HG03432 (cell line): ENCODE measurements at regions not wholly inside any gene's neighbourhood (a gene's known extent, or its start where the extent isn't known, plus 50 kb on each side); places are given as distances from the start of the nearest gene placed in this dataset.
A peak's percentile ranks its signal among the peaks of the same experiment; 100 is the strongest.

Experiments used
- ATAC-seq: cut with Tn5 transposase; IDR thresholded peaks from one replicate; pipeline ENCODE4 v1.9.1; 2021; ENCODE audit warnings: mild to moderate bottlenecking, moderate library complexity; ENCODE audit not compliant: unreplicated experiment

DNA sequence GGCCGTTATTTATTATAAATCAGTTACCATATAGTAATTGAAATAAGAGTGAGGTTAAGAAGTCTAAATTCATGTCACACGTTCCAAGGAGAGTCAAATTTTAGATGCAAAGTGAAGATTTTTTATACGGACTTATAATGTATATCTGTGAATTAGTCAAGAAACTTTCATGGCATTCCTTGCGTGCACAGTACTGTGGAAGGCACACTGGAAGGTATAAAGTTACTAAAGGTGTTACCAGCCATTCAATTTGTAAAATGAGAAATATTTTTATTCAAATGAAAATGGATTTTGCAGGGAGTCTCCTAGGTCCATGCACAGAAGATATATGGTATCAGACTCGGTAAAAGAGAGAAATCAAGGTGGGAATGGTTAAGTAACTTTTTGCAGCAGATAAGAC lies 408.1 kb upstream of the CTNND2 start:
- no peak for ATAC-seq

DNA sequence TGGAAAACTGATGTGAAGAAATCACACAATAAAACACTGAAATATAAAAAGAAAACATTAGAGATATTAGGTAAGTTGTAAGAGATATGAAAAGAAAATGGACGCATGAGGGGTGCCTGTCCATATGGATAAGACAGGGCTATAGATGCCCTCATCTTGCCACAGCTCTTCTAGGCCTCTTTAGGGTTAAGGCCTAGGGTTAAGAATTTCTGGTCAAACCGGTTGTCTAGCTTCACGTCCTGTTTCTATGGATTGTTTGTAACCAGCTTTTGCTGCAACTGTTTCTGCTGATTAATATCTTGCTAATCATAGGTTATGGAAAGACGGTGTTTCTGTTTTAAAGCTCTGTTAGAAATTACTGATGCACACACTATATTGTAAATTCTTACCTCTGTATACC lies 389.9 kb upstream of the CTNND2 start:
- no peak for ATAC-seq

DNA sequence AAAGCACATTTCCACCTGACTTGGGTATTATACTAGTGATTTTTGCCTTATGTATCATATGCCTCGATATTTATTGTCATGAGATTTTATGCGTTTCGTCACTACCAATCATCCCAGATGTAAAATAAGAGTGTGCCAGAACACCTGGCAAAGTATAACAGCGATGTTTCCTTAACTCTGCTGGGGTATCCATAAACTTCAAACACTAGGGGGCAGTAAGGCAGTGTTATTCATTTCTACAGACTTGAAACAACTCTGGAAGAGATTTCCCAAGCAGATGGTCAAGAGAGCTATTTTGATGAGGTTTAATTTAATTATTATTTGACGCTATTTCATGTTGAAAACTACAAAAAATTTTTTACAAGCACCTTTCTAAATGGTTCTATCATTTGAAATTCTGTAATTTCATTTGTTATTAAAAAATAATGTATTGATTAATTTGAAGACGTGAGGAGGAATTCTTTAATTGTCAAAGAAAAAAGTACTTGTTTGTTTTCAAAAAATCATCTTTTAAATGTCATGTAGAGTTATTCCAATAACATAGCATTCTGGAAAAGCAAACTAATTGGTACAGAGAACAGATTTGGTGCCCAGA lies 388.5 kb upstream of the CTNND2 start:
- ATAC-seq: no peak

DNA sequence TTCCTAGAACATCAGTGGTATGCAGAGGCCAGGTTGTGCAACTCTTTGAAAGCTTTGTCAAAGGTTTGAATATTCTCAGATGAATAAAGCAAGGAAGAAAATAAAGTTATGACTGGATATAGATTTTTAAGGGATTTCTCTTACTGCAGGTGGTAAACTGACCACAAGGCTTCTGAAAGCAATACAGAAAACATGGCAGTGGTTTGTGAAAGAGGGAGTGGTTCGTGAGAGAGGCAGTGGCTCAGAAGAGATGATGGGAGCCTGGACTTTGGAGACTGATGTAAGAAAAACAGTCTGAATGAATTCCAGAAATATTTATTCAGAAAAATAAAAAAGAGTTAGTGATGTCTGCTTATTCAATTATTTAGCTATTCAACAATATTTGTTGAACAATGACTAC lies 380.4 kb upstream of the CTNND2 start:
- ATAC-seq: no peak

DNA sequence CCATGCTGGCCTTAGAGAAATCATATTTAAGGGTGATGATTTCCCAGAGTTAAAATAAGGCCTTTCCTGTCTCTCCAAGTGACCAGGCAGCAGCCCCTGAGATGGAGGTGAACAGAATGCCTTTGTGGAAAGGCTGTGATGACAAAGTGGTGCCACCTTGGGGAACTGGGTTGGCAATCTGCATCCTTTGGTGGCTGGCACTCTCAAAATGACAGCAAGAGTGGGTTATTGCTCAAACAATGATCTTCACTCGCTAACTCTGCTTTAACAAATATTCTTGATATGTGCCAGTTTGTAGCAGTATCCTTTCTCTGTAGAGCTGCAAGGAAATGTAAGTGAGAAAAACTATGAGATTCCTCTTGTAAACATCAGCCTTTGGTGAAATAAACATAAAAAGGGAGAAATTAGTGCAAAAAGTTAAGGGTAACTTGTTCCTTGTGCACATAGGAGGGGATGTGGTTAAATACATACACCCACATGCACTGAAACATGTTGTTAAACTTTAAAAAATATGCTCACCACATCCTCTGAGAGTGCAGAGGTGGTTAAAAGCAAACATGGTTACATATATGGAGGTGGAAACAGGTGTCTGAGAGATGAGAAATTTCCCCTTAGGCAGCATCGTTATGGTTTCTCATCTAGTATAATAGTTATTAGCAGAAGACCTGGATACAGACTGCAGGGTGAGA lies 373.4 kb upstream of the CTNND2 start:
- ATAC-seq: peak; percentile 96

DNA sequence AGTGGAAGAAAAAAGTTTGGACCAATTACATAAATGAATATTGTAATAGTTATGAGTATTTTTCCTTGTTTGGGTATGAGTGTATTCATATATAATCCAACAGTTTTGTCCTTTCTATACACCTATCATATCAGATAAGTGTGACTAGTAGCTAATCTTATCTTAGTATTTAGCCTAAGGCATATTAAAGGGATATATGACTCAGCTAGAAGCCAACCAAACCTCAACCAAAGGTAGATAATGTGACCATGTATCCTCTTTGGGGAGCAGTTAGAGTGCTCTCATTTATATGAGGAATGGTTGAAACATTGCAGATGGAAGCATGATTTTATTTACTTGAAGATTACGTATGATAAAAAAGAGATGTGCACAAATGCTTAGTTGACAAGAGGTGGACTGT lies 370.0 kb upstream of the CTNND2 start:
- ATAC-seq: no peak

DNA sequence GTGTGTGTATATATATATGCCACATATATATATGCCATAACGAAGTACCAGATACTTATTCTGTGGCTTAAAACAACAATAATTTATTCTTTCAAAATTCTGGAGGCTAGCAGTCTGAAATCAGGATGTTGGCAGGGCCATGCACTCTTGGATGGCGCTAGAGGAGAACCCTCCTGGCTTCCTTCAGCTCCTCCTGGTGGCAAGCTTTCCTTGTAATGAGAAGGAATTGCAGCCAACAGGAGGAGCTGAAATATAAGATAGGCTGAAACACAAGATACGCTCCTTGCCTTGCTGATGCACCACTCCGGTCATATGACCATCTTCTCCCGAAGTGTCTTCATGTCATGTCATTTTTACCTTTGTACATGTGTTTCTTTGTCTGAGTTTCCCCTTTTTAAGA lies 368.1 kb upstream of the CTNND2 start:
- ATAC-seq: no peak

DNA sequence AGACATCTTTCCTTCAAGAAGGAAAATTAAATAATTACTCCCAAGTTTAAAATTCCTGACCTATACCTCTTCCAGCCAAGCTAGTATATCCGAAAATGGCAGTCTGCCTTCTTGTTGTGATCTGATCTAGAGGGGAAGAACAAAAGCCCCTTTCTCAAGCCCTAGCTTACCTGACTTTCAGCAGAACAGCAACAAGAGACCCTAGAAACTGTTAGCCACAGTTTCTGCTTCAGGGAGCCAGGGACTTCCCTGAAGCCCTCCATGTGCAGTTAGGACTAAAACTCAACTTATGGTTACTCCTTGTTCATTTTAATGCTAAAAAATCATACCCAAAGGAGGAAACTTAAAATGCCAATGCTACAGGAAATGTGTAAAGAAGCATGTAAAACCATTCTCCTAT lies 366.7 kb upstream of the CTNND2 start:
- no peak for ATAC-seq

DNA sequence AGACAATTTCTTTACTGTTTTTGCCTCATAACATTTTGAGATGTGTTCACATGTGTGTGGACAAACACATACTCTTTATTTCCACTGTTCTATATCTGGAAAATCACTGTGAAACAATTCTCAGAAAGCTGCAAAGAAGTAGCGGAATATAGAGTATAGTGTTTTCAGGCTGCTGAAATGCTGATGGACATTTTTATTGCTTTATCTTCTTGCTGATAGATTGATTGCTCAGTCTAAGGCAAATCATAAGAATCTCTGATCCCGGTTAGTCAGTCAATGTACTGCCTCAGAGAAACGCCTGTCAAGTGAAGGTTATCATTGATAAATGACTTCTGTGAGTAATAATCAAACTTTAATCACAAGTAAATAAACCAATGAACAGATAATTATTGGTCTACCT lies 364.9 kb upstream of the CTNND2 start:
- no peak for ATAC-seq

DNA sequence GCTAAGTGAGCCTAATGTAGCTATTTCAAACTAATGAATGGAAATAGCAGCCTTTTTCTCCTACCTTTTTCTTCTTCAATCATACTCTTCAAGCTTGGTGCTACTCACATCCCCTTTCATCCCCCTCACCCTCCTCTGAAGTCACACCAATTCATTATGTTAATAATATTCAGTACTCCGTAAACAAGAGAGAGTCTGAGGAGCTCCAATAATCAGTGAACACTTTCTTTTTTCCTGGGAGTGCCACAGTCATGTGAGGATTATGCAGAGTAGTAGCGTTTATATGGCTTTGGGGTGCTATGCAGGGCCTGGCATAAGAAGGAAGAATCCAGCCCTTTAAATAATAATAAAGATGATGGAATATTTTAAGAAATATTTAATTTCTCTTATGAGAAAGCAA lies 354.3 kb upstream of the CTNND2 start:
- ATAC-seq: no peak

DNA sequence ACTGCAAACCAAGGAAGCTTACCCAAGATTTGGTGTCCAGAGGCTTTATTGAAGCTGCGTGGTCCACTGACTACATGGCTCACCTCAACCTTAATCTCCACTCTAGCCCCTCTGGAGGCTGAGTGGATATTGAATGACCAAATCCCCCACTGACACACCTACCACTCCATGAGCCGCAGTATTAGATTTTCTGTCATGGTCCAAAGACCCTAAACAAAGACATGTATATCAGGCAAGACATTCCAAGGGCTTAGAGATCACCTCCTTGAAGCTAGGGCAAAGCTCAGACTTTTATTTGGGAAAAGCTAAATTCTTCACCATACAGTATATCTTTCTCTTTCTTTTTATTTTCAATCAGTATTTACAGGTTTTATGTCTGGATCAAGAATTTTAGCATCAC lies 346.2 kb upstream of the CTNND2 start:
- no peak for ATAC-seq

DNA sequence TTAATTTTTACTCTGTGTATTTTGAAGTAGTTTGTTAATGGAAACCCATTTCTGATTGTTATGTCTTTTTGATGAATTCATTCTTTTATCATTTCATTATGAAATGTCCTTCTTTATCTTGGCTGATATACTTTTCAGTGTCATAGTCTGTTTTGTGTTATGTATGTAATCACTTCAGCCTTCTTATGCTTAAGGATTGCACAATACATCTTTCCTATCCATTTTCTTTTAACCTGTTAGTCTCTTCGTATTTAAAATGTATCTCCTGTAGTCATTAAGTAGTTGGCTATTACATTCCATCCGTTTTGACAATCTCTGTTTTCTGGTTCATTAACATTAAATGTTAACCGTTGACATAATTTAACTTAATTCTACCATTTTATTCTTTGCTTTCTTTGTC lies 344.6 kb upstream of the CTNND2 start:
- ATAC-seq: no peak

DNA sequence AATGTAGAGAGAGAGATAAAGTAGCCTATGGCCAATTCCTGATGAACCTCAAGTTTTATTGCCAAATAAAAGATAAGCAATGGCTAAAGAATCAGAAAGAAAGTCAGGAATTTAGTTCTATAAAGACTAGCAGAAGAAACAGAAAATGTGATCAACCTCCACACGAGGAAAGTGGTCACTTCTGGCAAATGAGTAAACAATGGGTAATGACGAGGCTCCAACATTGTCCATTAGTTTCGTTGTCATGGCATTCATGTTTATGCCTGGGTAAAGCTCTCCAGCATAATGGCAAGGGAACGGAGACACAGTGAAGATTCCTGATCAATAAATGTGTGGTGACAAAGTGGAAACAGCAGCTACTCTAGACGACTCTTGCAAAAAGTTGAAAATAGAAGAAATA lies 341.8 kb upstream of the CTNND2 start:
- ATAC-seq: no peak

DNA sequence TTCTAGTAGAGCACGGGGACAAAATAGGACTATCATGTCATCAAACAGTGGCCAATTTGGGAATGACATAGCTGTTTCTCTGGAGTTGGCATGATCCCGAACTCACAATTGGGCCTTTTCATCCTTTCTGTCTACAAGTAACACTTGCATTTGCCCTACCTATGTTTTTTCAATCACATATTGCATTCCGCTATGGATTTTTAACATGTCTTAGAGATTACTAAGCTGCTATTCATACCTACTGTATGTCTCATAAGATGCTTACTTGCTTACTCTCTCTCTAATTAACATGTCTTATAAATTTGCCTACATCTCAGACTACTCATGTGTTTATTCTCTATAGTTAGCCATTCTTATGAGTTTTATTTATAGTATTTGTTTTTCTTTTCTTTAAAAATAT lies 341.2 kb upstream of the CTNND2 start:
- ATAC-seq: no peak

DNA sequence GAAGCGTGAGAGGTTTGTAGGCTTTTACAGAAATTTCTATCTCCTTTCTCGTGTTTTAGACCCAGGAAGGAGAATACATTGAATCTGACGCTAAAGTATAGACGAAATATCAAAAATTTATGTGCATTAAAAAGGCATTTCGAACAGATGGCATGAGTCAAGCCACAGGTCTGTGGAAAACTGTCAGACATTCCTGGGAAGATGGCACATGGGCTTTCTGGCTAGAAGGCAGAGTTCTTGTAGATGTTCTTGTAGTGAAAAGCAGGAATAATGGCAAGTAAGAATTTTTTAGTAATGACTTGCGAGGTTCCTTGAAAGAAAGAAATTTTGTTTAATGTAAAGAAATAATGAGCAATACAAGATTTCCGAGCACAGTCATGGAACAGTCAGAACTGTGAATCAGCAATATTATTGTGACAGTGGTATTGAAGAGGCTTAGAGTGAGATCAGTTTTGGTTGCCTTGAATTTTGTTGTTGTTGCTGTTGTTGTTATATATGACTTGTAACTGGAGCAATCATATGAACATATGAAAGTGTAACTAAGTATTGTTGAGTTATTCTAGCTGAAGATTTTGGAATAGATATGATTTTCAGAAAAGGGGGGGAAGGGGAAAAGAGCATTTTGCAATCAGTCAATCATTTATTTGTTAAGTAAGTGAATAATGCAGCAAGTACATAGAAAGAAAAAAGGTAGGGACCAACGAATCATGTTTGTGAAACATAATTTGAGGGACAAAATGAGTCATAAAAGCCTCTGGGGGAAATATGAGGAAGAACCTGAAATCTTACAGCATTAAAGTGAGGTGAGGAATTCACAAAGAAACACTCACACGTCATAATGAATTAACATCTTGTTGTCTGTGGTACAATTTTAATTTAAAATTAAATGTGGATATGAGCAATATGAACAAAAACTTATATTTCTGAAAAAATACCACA lies 339.0 kb upstream of the CTNND2 start:
- peak; percentile 58 for ATAC-seq

DNA sequence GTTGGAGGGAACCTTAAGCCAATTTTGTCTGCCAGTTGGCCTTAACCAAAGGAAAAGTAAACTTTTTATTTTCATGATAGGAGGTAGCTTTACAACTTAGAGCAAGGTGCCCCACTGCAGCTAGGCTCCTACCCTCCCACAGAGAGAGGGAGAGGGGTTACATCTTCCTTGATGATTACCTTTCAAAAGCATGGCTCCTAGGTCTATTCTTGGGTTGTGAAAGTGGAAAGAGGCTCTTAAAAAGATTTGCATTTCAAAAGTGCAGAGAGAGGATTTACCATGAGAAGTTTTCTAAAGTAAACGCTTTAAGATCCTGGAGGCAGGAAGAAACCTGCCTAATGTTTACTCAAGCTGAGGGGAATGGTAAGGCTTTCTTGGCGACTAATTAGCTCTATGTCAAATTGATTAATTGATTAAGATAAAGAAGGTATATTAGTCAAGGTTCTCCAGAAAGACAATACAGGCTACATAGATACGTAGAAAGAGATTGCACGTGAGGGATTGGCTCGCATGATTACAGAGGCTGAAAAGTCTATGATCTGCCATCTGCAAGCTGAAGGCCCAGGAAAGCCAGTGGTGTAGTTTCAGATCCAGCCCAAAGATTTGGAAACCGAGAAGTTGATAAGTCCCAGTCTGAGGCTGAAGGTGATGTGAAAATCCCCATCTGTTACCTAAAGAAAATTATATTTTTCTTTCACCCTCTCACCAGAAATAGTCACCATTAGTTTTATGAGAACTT lies 333.8 kb upstream of the CTNND2 start:
- no peak for ATAC-seq

DNA sequence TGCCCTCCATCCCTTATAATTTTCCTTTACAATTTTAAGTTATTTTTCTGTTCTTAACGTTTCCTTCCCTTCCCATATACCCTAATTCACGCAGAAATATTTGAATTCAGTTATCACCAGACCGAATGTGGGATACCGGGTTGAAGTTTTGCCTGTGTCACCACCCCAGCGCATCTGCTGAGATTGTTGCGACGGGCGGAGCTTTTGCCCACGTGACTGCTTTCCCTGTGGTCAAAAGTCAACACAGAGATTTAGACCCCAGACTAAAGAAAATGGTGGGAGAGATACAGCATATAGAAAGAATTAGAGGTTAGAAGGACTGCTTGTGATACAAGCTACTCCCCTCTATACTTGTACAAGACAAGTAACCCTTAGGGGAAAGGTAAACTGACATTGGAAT lies 326.4 kb upstream of the CTNND2 start:
- ATAC-seq: no peak

DNA sequence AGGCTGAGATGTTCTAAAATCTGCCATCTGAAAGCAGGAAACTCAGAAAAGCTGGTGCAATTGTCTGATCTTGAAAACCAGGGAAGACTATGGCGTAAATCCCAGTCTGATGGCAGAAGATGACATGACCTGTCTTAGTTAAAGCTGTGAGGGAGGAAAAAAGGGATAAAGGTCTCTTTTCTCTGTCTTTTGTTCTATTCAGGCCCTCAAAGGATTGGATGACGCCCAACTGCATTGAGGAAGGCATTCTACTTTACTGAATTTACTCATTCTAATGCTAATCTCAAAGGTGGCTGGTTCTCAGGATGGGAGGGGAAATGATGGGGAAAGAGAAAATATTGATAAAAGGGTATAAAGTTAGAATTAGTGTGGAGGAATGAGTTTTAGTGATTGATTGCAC lies 312.8 kb upstream of the CTNND2 start:
- ATAC-seq: no peak

DNA sequence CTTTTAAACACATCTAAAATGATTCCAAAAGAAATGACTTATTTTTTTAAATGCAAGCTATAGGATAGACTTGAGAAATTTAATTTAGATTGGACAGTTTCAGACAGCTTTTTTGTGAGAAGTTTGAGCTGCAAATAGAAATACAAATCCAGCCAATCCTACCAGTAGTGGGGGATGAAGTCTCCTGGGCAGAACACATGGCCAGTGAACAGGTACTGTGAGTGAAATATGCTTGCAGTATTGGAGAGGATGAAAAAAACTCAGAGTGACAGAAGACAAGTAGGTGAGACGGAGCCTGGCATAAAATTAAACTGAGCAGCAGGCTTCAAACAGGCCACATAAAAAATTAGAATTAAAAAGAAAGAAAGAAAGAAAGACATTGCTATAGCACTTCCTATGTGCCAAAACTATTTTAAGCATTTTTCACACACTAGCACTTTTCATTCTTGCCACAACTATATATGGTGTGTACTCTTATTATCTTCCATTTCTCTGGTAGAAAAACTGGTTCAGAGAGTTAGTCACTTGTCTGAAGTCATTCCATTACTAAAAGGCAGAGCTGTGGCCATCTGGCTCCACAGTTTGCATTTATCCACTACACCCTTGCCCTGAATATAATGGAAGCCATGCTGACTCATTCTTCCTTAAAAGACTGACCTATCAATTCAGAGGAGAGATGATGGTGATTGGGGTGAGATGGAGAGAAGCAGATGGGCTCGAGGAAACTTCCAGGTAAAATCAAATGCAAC lies 310.2 kb upstream of the CTNND2 start:
- ATAC-seq: no peak

DNA sequence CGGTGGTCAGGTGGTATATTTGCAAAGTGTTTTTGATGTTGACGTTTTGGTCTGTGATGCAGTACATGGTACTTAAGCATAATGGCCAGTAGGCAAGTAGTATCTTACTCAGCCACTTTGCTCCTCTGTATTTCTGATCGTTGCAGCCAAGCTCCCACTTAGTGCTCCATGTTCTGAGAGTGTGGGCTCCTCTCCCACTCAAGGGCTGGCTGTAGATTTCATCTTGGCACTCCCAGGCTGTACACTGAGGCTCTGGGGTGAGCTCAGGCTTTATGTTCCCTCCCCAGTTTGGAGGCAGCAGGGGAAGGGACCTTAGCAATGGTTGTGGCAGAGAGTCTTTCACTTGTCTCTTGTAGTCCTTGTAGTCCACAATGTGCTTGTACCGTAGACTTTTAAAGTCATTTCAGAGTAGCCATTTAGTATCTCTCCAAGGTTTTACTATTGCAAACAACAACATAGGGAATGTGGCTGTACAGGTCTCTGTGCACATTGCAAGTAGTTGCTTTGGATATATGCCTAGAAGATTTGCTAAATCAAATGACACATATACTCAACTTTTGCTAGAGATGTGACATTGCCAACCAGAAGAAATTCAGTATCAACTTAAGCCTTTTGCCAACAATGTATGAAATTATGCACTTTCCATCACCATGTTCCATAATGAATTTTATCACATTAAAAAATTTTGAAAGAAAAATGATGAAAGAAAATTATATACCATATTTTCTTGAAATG lies 304.3 kb upstream of the CTNND2 start:
- ATAC-seq: no peak
